OCI-LY1 (cell line): ENCODE measurements at regions not wholly inside any gene's neighbourhood (a gene's known extent, or its start where the extent isn't known, plus 50 kb on each side); places are given as distances from the start of the nearest gene placed in this dataset.

Source experiments
- H2AFZ ChIP-seq: fragments of 200-600 bp; sonication (generic), shearing (Covaris generic); 2 replicates; pipeline ENCODE4 v1.6.0; 2014; ENCODE audit warnings: antibody characterized with exemption, mild to moderate bottlenecking, low read length
- H3F3A ChIP-seq: fragments of 200-600 bp; sonication (generic), shearing (Covaris generic); 2 replicates; pipeline ENCODE4 v1.6.0; 2014; ENCODE audit warnings: mild to moderate bottlenecking, antibody characterized with exemption, low read length, moderate library complexity; ENCODE audit not compliant: insufficient read depth
- H3K27ac ChIP-seq: fragments of 200-600 bp; sonication (generic); 2 replicates; pipeline ENCODE4 v1.5.1; 2014; ENCODE audit warnings: low read length, mixed run types, mild to moderate bottlenecking, low read depth; ENCODE audit not compliant: poor library complexity, severe bottlenecking
- H3K27me3 ChIP-seq: fragments of 200-600 bp; sonication (generic); 2 replicates; pipeline ENCODE4 v1.6.0; 2014; ENCODE audit warnings: antibody characterized with exemption, mild to moderate bottlenecking, low read length, moderate library complexity; ENCODE audit not compliant: insufficient read depth
- H3K36me3 ChIP-seq: fragments of 200-600 bp; sonication (generic); 2 replicates; pipeline ENCODE4 v1.6.1; 2014; ENCODE audit warnings: mild to moderate bottlenecking, antibody characterized with exemption, low read length, moderate library complexity, mixed read lengths; ENCODE audit not compliant: insufficient read depth
- H3K4me1 ChIP-seq: fragments of 200-600 bp; sonication (generic); 2 replicates; pipeline ENCODE4 v1.5.1; 2014; ENCODE audit warnings: mild to moderate bottlenecking, low read length, moderate library complexity; ENCODE audit not compliant: insufficient read depth, severe bottlenecking
- H3K4me2 ChIP-seq: fragments of 200-600 bp; sonication (generic), shearing (Covaris generic); 2 replicates; pipeline ENCODE4 v1.6.1; 2014; ENCODE audit warnings: low read length
- H3K4me3 ChIP-seq: fragments of 200-600 bp; sonication (generic); 2 replicates; pipeline ENCODE4 v1.5.1; 2014; ENCODE audit warnings: low read length, low read depth, mild to moderate bottlenecking, mixed read lengths; ENCODE audit not compliant: poor library complexity, severe bottlenecking
- H3K79me2 ChIP-seq: fragments of 200-600 bp; shearing (Covaris generic); 2 replicates; pipeline ENCODE4 v1.6.1; 2016; ENCODE audit warnings: mixed run types, low read length, mixed read lengths; ENCODE audit not compliant: insufficient read depth
- H3K9ac ChIP-seq: fragments of 200-600 bp; sonication (generic), shearing (Covaris generic); 2 replicates; pipeline ENCODE4 v1.6.1; 2014; ENCODE audit warnings: mild to moderate bottlenecking, low read length, mixed read lengths
- H3K9me2 ChIP-seq: fragments of 200-600 bp; sonication (generic), shearing (Covaris generic); 2 replicates; pipeline ENCODE4 v1.6.1; 2014; ENCODE audit warnings: low read depth, mild to moderate bottlenecking, low read length, mixed read lengths
- H3K9me3 ChIP-seq: fragments of 200-600 bp; shearing (Covaris generic); 2 replicates; pipeline ENCODE4 v1.6.1; 2014; ENCODE audit warnings: low read length, mixed read lengths
- H4K20me1 ChIP-seq: fragments of 200-600 bp; sonication (generic), shearing (Covaris generic); 2 replicates; pipeline ENCODE4 v1.6.0; 2016; ENCODE audit warnings: mild to moderate bottlenecking, low read length; ENCODE audit not compliant: insufficient read depth
- CTCF ChIP-seq: fragments of 200-600 bp; sonication (generic), shearing (Covaris generic); IDR thresholded peaks from 2 replicates; pipeline ENCODE4 v1.5.1; 2017; ENCODE audit warnings: mild to moderate bottlenecking, antibody characterized with exemption, low read length, moderate library complexity, mixed read lengths
- EZH2 ChIP-seq: fragments of 200-600 bp; sonication (generic), shearing (Covaris generic); IDR thresholded peaks from 2 replicates; pipeline ENCODE4 v1.8.0; 2017; ENCODE audit warnings: borderline replicate concordance, mixed run types, mild to moderate bottlenecking, antibody characterized with exemption, low read length, moderate library complexity, mixed read lengths

- Histone ChIP-seq H2AFZ (no peak overlapping the region), H4K20me1 (no peaks in the 10 kb centered on the region), H3K27ac (no peak overlapping the region), H3K4me1 (peaks cover 16% of the 10 kb centered on the region), H3F3A (no peaks in the 10 kb centered on the region), H3K9me2 (no peaks in the 10 kb centered on the region), H3K9ac (no peak overlapping the region), H3K9me3 (peaks cover 4% of the 10 kb centered on the region; the same call in 1 of the 2 replicates), H3K36me3 (no peaks in the 10 kb centered on the region), H3K4me3 (no peak overlapping the region), H3K27me3 (no peaks in the 10 kb centered on the region), H3K79me2 (no peaks in the 10 kb centered on the region), H3K4me2 (no peak overlapping the region)
- no peak for TF ChIP-seq CTCF
- no peak for TF ChIP-seq EZH2
Measured at GRCh38 chr1:221797506-221797905, 55.6 kb upstream of the DUSP10 start.

- TF ChIP-seq EZH2 = no peak
- H3K9me3 ChIP-seq = peaks cover 4% of the 10 kb centered on the region; the same call in 1 of the 2 replicates
- H2AFZ ChIP-seq = no peak overlapping the region
- H3F3A ChIP-seq = no peaks in the 10 kb centered on the region
- no peaks in the 10 kb centered on the region for H3K36me3 ChIP-seq
- H3K79me2 ChIP-seq = no peaks in the 10 kb centered on the region
- H3K27me3 ChIP-seq = no peaks in the 10 kb centered on the region
- no peak overlapping the region for H3K4me2 ChIP-seq
- no peak overlapping the region for H3K9ac ChIP-seq
- peaks cover 16% of the 10 kb centered on the region for H3K4me1 ChIP-seq
- no peaks in the 10 kb centered on the region for H4K20me1 ChIP-seq
- H3K27ac ChIP-seq = no peak overlapping the region
- no peaks in the 10 kb centered on the region for H3K9me2 ChIP-seq
- H3K4me3 ChIP-seq = no peak overlapping the region
Measured at GRCh38 chr1:221796700-221797099, 54.8 kb upstream of the DUSP10 start.

- H3F3A ChIP-seq = no peaks in the 10 kb centered on the region
- no peak overlapping the region for H3K4me2 ChIP-seq
- H4K20me1 ChIP-seq = no peaks in the 10 kb centered on the region
- no peak overlapping the region for H2AFZ ChIP-seq
- H3K4me1 ChIP-seq = peaks cover 16% of the 10 kb centered on the region
- H3K27ac ChIP-seq = no peak overlapping the region
- TF ChIP-seq CTCF (no peak), EZH2 (no peak)
- no peaks in the 10 kb centered on the region for H3K27me3 ChIP-seq
- peaks cover 4% of the 10 kb centered on the region; the same call in 1 of the 2 replicates for H3K9me3 ChIP-seq
- no peaks in the 10 kb centered on the region for H3K9me2 ChIP-seq
- H3K9ac ChIP-seq = no peak overlapping the region
- H3K36me3 ChIP-seq = no peaks in the 10 kb centered on the region
- H3K4me3 ChIP-seq = no peak overlapping the region
- H3K79me2 ChIP-seq = no peaks in the 10 kb centered on the region
Measured at GRCh38 chr1:221795380-221795779, 53.5 kb upstream of the DUSP10 start.

GRCh38 chr1:221794935-221795334 is 53.0 kb upstream of the DUSP10 start:
- Histone ChIP-seq H2AFZ (no peak overlapping the region), H3K9ac (no peak overlapping the region), H3K9me3 (peaks cover 4% of the 10 kb centered on the region; the same call in 1 of the 2 replicates), H3K79me2 (no peaks in the 10 kb centered on the region), H3K4me2 (no peak overlapping the region), H3K4me3 (no peak overlapping the region), H3K27ac (no peak overlapping the region), H3K9me2 (no peaks in the 10 kb centered on the region), H4K20me1 (no peaks in the 10 kb centered on the region), H3K27me3 (no peaks in the 10 kb centered on the region), H3K36me3 (no peaks in the 10 kb centered on the region), H3F3A (no peaks in the 10 kb centered on the region), H3K4me1 (peaks cover 16% of the 10 kb centered on the region)
- TF ChIP-seq CTCF (no peak), EZH2 (no peak)
